DND-41 (cell line): ENCODE measurements at regions not wholly inside any gene's neighbourhood (a gene's known extent, or its start where the extent isn't known, plus 50 kb on each side); places are given as distances from the start of the nearest gene placed in this dataset.

Source experiments
- ATAC-seq: fragments of 200-7000 bp; cut with Tn5 transposase; 3 replicates; pipeline ENCODE4 v1.9.1; 2021; ENCODE audit warnings: low read depth; ENCODE audit not compliant: insufficient read depth
- DNase-seq: peaks from one replicate; pipeline ENCODE4 v3.0.0-alpha.2; 2020
- H2AFZ ChIP-seq: 2 replicates; pipeline ENCODE4 v1.6.0; 2012; ENCODE audit warnings: low read depth, low read length
- H3K27ac ChIP-seq: 2 replicates; pipeline ENCODE4 v1.5.1; 2012; ENCODE audit warnings: low read length, inconsistent platforms
- H3K27me3 ChIP-seq: fragments of 200-600 bp; sonication (generic); 2 replicates; pipeline ENCODE4 v1.6.0; 2012; ENCODE audit warnings: low read length, mild to moderate bottlenecking, inconsistent platforms; ENCODE audit not compliant: insufficient read depth, poor library complexity
- H3K36me3 ChIP-seq: 2 replicates; pipeline ENCODE4 v1.5.1; 2012; ENCODE audit warnings: low read length, inconsistent platforms; ENCODE audit not compliant: insufficient read depth
- H3K4me1 ChIP-seq: 2 replicates; pipeline ENCODE4 v1.5.1; 2012; ENCODE audit warnings: mild to moderate bottlenecking, low read length; ENCODE audit not compliant: insufficient read depth
- H3K4me2 ChIP-seq: 2 replicates; pipeline ENCODE4 v1.6.0; 2012; ENCODE audit warnings: mild to moderate bottlenecking, moderate library complexity, low read length, inconsistent platforms; ENCODE audit not compliant: insufficient read depth
- H3K4me3 ChIP-seq, 2 experiments: fragments of 200-600 bp in 1 of 2; shearing (Covaris generic) in 1 of 2; 2 replicates each; pipeline ENCODE4 v1.5.1; 2012 to 2016; ENCODE audit warnings: inconsistent platforms in 2 of 2, low read length in 2 of 2, mild to moderate bottlenecking in 2 of 2, low read depth in 1 of 2, moderate library complexity in 1 of 2
- H3K79me2 ChIP-seq: 2 replicates; pipeline ENCODE4 v1.6.0; 2012; ENCODE audit warnings: low read length, inconsistent platforms; ENCODE audit not compliant: insufficient read depth
- H3K9ac ChIP-seq: 2 replicates; pipeline ENCODE4 v1.6.0; 2012; ENCODE audit warnings: low read depth, mild to moderate bottlenecking, inconsistent platforms, low read length, moderate library complexity
- H3K9me3 ChIP-seq: 2 replicates; pipeline ENCODE4 v1.5.1; 2012; ENCODE audit warnings: low read length, moderate library complexity, mild to moderate bottlenecking, inconsistent platforms; ENCODE audit not compliant: insufficient read depth, severe bottlenecking
- H4K20me1 ChIP-seq: 2 replicates; pipeline ENCODE4 v1.6.0; 2012; ENCODE audit warnings: low read length; ENCODE audit not compliant: insufficient read depth
- CTCF ChIP-seq: IDR thresholded peaks from 2 replicates; pipeline ENCODE4 v1.5.1; 2012; ENCODE audit warnings: borderline replicate concordance, low read length, moderate library complexity, mild to moderate bottlenecking; ENCODE audit not compliant: poor library complexity, severe bottlenecking; ENCODE audit errors: extremely low read depth
- EZH2 ChIP-seq: IDR thresholded peaks from 3 replicates; pipeline ENCODE4 v1.6.1; 2012; ENCODE audit warnings: borderline replicate concordance, low read depth, mild to moderate bottlenecking, moderate library complexity, low read length, inconsistent platforms; ENCODE audit not compliant: severe bottlenecking

- Histone ChIP-seq H3K27ac (no peak overlapping the region), H4K20me1 (no peaks in the 10 kb centered on the region), H3K9ac (no peak overlapping the region), H2AFZ (no peak overlapping the region), H3K79me2 (no peaks in the 10 kb centered on the region), H3K9me3 (no peaks in the 10 kb centered on the region), H3K4me3 (no peak overlapping the region), H3K4me2 (no peak overlapping the region), H3K27me3 (no peaks in the 10 kb centered on the region), H3K36me3 (no peaks in the 10 kb centered on the region), H3K4me1 (no peaks in the 10 kb centered on the region)
- no peak for ATAC-seq
- no peak for DNase-seq
- no peak for TF ChIP-seq EZH2
- no peak for TF ChIP-seq CTCF
Observed at GRCh38 chr15:62431817-62432216, 266.7 kb upstream of the C2CD4B start.

- Histone ChIP-seq H3K9me3 (no peaks in the 10 kb centered on the region), H3K27ac (no peak overlapping the region), H3K4me1 (no peaks in the 10 kb centered on the region), H3K36me3 (no peaks in the 10 kb centered on the region), H3K4me2 (no peak overlapping the region), H2AFZ (no peak overlapping the region), H3K4me3 (no peak overlapping the region), H4K20me1 (no peaks in the 10 kb centered on the region), H3K27me3 (no peaks in the 10 kb centered on the region), H3K9ac (no peak overlapping the region), H3K79me2 (no peaks in the 10 kb centered on the region)
- DNase-seq (no peak), ATAC-seq (no peak)
- TF ChIP-seq EZH2 (no peak), CTCF (no peak)
Observed at GRCh38 chr15:62432702-62433398, 267.8 kb upstream of the C2CD4B start.

- H2AFZ ChIP-seq, result no peak overlapping the region
- no peaks in the 10 kb centered on the region for H4K20me1 ChIP-seq
- TF ChIP-seq CTCF, result no peak
- TF ChIP-seq EZH2, result no peak
- H3K9me3 ChIP-seq, result no peaks in the 10 kb centered on the region
- no peaks in the 10 kb centered on the region for H3K36me3 ChIP-seq
- H3K4me1 ChIP-seq, result no peaks in the 10 kb centered on the region
- no peak overlapping the region for H3K4me3 ChIP-seq
- H3K27me3 ChIP-seq, result no peaks in the 10 kb centered on the region
- H3K4me2 ChIP-seq, result no peak overlapping the region
- no peak for DNase-seq
- no peak for ATAC-seq
- H3K27ac ChIP-seq, result no peak overlapping the region
- H3K79me2 ChIP-seq, result no peaks in the 10 kb centered on the region
- H3K9ac ChIP-seq, result no peak overlapping the region
Observed at GRCh38 chr15:62436235-62436634, 271.1 kb upstream of the C2CD4B start.
